IMR-90 (cell line): ENCODE measurements at regions not wholly inside any gene's neighbourhood (a gene's known extent, or its start where the extent isn't known, plus 50 kb on each side); places are given as distances from the start of the nearest gene placed in this dataset.

Experiments
- CTCF ChIP-seq: conservative IDR thresholded peaks from 2 replicates; pipeline ENCODE4 v1.5.1; 2012; ENCODE audit warnings: mild to moderate bottlenecking, low read depth, low read length, improper control_type of control experiment
- RCOR1 ChIP-seq: IDR thresholded peaks from 2 replicates; pipeline ENCODE4 v1.6.1; 2012; ENCODE audit warnings: mild to moderate bottlenecking, low read length, improper control_type of control experiment; ENCODE audit not compliant: insufficient replicate concordance

- no peak for TF ChIP-seq RCOR1
- TF ChIP-seq CTCF: no peak
Observed at GRCh38 chr5:58353992-58354391, 105.9 kb downstream of the PLK2 start.
